ENCODE measurements at regions not wholly inside any gene's neighbourhood (a gene's known extent, or its start where the extent isn't known, plus 50 kb on each side); places are given as distances from the start of the nearest gene placed in this dataset.

DNA sequence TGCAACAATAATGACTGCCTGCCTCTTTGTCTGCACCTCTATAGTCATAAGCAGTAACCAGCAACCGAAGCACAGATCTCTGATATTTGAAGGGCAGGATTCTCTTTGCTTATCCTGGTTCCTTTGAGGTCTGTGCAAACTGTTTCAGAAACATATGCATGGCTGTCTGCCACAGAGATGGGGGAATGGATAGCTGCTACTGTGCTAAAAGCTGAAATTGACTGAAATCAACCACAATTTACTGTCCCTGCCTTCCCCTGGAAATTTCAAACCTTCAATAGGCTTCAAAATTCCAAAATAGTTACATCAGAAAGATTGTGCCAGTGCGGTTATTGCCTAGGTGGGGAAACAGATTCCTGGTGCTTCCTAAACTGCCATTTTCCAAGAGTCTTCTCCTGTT, 136.8 kb upstream of the GORAB start:
- TF ChIP-seq EP300 (IDR thresholded peaks at IDR 0.05) (no peak), POLR2A (IDR thresholded peaks at IDR 0.05) (no peak)
- TF ChIP-seq, protein P1, sequence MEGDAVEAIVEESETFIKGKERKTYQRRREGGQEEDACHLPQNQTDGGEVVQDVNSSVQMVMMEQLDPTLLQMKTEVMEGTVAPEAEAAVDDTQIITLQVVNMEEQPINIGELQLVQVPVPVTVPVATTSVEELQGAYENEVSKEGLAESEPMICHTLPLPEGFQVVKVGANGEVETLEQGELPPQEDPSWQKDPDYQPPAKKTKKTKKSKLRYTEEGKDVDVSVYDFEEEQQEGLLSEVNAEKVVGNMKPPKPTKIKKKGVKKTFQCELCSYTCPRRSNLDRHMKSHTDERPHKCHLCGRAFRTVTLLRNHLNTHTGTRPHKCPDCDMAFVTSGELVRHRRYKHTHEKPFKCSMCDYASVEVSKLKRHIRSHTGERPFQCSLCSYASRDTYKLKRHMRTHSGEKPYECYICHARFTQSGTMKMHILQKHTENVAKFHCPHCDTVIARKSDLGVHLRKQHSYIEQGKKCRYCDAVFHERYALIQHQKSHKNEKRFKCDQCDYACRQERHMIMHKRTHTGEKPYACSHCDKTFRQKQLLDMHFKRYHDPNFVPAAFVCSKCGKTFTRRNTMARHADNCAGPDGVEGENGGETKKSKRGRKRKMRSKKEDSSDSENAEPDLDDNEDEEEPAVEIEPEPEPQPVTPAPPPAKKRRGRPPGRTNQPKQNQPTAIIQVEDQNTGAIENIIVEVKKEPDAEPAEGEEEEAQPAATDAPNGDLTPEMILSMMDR (IDR thresholded peaks at IDR 0.05) = no peak
- WGBS, 2 donors = 78 to 92% methylated on average over 2 of the region's 2 CpGs
- Histone ChIP-seq H3K4me1 (peaks cover 0 to 5% (median 0%) of the 10 kb centered on the region in 4 donors), H3K27ac (no peak overlapping the region), H3K9me3 (peaks cover 0 to 6% (median 0%) of the 10 kb centered on the region in 4 donors), H3K27me3 (no peaks in the 10 kb centered on the region), H3K4me3 (no peak overlapping the region), H3K36me3 (no peaks in the 10 kb centered on the region)
- DNase-seq (ENCODE audit: low spot score in 2 of 2) = no peak

DNA sequence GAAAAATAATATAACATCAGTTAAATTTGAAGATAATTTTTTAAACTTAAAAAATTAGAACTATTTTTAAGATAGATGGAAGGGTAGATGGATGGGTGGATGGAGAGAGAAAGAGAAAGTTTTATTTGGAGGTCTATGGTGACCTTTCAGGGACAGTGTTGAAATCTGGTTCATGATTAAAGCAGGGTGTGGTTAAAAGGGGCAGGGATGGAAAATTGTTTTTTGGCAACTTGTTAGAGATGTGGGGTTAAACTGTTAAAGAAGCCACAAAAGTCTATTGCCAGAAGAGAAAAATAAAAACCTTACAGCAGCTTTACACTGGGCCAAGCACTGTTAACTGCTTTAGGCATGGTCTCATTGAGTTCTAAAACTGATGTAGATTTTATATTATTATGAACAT, 134.9 kb upstream of the GORAB start:
- no peak for DNase-seq (ENCODE audit: low spot score in 2 of 2)
- TF ChIP-seq POLR2A (IDR thresholded peaks at IDR 0.05) (no peak), EP300 (IDR thresholded peaks at IDR 0.05) (no peak)
- TF ChIP-seq, protein P1 (IDR thresholded peaks at IDR 0.05) = no peak
- Histone ChIP-seq H3K4me1 (peaks cover 0 to 5% (median 0%) of the 10 kb centered on the region in 4 donors), H3K4me3 (no peak overlapping the region), H3K36me3 (no peaks in the 10 kb centered on the region), H3K27ac (peak overlapping the region in 1 of 4 donors; percentile 3), H3K27me3 (no peaks in the 10 kb centered on the region), H3K9me3 (peaks cover 0 to 6% (median 0%) of the 10 kb centered on the region in 4 donors)

- peak overlapping the region in 2 of 4 donors; percentile 12 to 26 for H3K27ac ChIP-seq
- peaks cover 0 to 19% (median 0%) of the 10 kb centered on the region in 4 donors for H3K4me1 ChIP-seq
- TF ChIP-seq, protein P1 (IDR thresholded peaks at IDR 0.05) = no peak
- TF ChIP-seq POLR2A (IDR thresholded peaks at IDR 0.05) = no peak
- no peak for TF ChIP-seq EP300 (IDR thresholded peaks at IDR 0.05)
- no peaks in the 10 kb centered on the region for H3K9me3 ChIP-seq
- no peaks in the 10 kb centered on the region for H3K27me3 ChIP-seq
- 64 to 67% methylated on average over 4 of the region's 4 CpGs for WGBS, 2 donors
- DNase-seq (ENCODE audit: low spot score in 2 of 2) = no peak
- no peaks in the 10 kb centered on the region for H3K36me3 ChIP-seq
- no peak overlapping the region for H3K4me3 ChIP-seq
Measured at GRCh38 chr1:170402476-170403311, 129.3 kb upstream of the GORAB start.

DNA sequence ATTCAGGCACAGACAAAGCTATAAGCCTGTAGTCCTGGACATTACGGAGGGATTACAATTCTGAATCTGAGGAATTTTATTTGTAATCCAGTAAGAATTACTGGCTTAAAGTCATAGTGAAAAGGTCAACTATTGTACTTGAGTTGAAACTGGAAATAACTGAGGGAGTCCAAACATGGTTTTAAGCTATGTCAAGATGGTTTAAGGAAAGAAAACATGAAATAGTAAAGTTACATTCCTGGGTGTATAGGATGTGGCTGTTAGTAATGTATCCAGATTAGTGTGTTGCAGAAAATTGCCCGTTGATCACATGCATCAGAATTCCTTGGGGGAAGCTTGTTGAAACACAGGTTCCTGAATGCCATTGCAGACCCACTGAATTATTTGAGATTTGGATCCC, 124.8 kb upstream of the GORAB start:
- Histone ChIP-seq H3K27me3 (no peaks in the 10 kb centered on the region), H3K4me3 (no peak overlapping the region), H3K36me3 (no peaks in the 10 kb centered on the region), H3K9me3 (no peaks in the 10 kb centered on the region), H3K4me1 (peaks cover 0 to 22% (median 0%) of the 10 kb centered on the region in 4 donors), H3K27ac (no peak overlapping the region)
- 49 to 53% methylated on average over 2 of the region's 2 CpGs for WGBS, 2 donors
- TF ChIP-seq POLR2A (IDR thresholded peaks at IDR 0.05) = no peak
- TF ChIP-seq, protein P1 (IDR thresholded peaks at IDR 0.05) = no peak
- no peak for TF ChIP-seq EP300 (IDR thresholded peaks at IDR 0.05)
- no peak for DNase-seq (ENCODE audit: low spot score in 2 of 2)

- peaks cover 0 to 18% (median 0%) of the 10 kb centered on the region in 4 donors for H3K4me1 ChIP-seq
- H3K36me3 ChIP-seq = no peaks in the 10 kb centered on the region
- 86 to 88% methylated on average over 1 of the region's 1 CpG for whole genome bisulfite sequencing, 2 donors
- H3K27ac ChIP-seq = no peak overlapping the region
- TF ChIP-seq, protein P1 (IDR thresholded peaks at IDR 0.05) = no peak
- TF ChIP-seq EP300 (IDR thresholded peaks at IDR 0.05) = no peak
- no peak for TF ChIP-seq POLR2A (IDR thresholded peaks at IDR 0.05)
- no peaks in the 10 kb centered on the region for H3K27me3 ChIP-seq
- DNase-seq (ENCODE audit: low spot score in 2 of 2) = no peak
- H3K4me3 ChIP-seq = no peak overlapping the region
- H3K9me3 ChIP-seq = no peaks in the 10 kb centered on the region
Measured at GRCh38 chr1:170407581-170407980, 124.4 kb upstream of the GORAB start.

Measured in tibial nerve (tissue), 4 donors.